Mesenchymal stem cell (in vitro differentiated cells and primary cell): ENCODE measurements at regions not wholly inside any gene's neighbourhood (a gene's known extent, or its start where the extent isn't known, plus 50 kb on each side); places are given as distances from the start of the nearest gene placed in this dataset.

Source experiments
- DNase-seq: peaks from one replicate; pipeline ENCODE4 v3.0.0-alpha.2; 2013
- H2AFZ ChIP-seq: one replicate; pipeline ENCODE4 v1.6.1; 2013; ENCODE audit warnings: low read depth, mild to moderate bottlenecking, control low read depth, inconsistent platforms, low read length, moderate library complexity
- H2AK5ac ChIP-seq: 2 replicates; pipeline ENCODE4 v1.6.1; 2013; ENCODE audit warnings: low read length, moderate library complexity, mild to moderate bottlenecking, inconsistent platforms; ENCODE audit not compliant: severe bottlenecking
- H2BK120ac ChIP-seq: one replicate; pipeline ENCODE4 v1.6.1; 2013; ENCODE audit warnings: low read depth, mild to moderate bottlenecking, inconsistent platforms, low read length, moderate library complexity
- H2BK12ac ChIP-seq, 2 experiments: one replicate each; pipeline ENCODE4 v1.6.1; 2013; ENCODE audit warnings: inconsistent platforms in 2 of 2, low read length in 2 of 2, mild to moderate bottlenecking in 2 of 2, moderate library complexity in 2 of 2, control low read depth in 1 of 2
- H2BK15ac ChIP-seq: one replicate; pipeline ENCODE4 v1.6.1; 2013; ENCODE audit warnings: mild to moderate bottlenecking, low read depth, inconsistent platforms; ENCODE audit not compliant: poor library complexity, severe bottlenecking
- H2BK5ac ChIP-seq: 2 replicates; pipeline ENCODE4 v1.6.1; 2013; ENCODE audit warnings: low read depth, mild to moderate bottlenecking, low read length, control low read depth, inconsistent platforms; ENCODE audit not compliant: poor library complexity, severe bottlenecking
- H3K14ac ChIP-seq, 2 experiments: one replicate each; pipeline ENCODE4 v1.6.1; 2013; ENCODE audit warnings: inconsistent platforms in 2 of 2, low read length in 2 of 2, control low read depth in 1 of 2, mild to moderate bottlenecking in 1 of 2, moderate library complexity in 1 of 2
- H3K18ac ChIP-seq, 2 experiments: one replicate each; pipeline ENCODE4 v1.6.1; 2013; ENCODE audit warnings: inconsistent platforms in 2 of 2, low read length in 2 of 2, control low read depth in 1 of 2, low read depth in 1 of 2, mild to moderate bottlenecking in 1 of 2
- H3K23ac ChIP-seq, 2 experiments: one replicate each; pipeline ENCODE4 v1.6.1; 2013; ENCODE audit warnings: inconsistent platforms in 2 of 2, low read length in 2 of 2, mild to moderate bottlenecking in 2 of 2, moderate library complexity in 2 of 2, control low read depth in 1 of 2
- H3K27ac ChIP-seq: 2 replicates; pipeline ENCODE4 v1.5.1; 2013; ENCODE audit warnings: mild to moderate bottlenecking, moderate library complexity, low read length, control low read depth, inconsistent platforms; ENCODE audit not compliant: poor library complexity, severe bottlenecking
- H3K27me3 ChIP-seq, 2 experiments: 2 replicates each; pipeline versions ENCODE4 v1.6.1 to v1.7.0; 2013; ENCODE audit warnings: low read length in 2 of 2, mild to moderate bottlenecking in 2 of 2, moderate library complexity in 2 of 2, control low read depth in 1 of 2, inconsistent platforms in 1 of 2; ENCODE audit not compliant: control insufficient read depth in 1 of 2, insufficient read depth in 1 of 2
- H3K36me3 ChIP-seq, 2 experiments: 2 replicates each; pipeline versions ENCODE4 v1.6.1 to v1.7.0; 2013; ENCODE audit warnings: low read length in 2 of 2, control low read depth in 1 of 2, inconsistent platforms in 1 of 2, low read depth in 1 of 2, mild to moderate bottlenecking in 1 of 2; ENCODE audit not compliant: insufficient read depth in 2 of 2, control insufficient read depth in 1 of 2
- H3K4ac ChIP-seq, 2 experiments: one replicate each; pipeline ENCODE4 v1.6.1; 2013; ENCODE audit warnings: inconsistent platforms in 2 of 2, low read length in 2 of 2, mild to moderate bottlenecking in 2 of 2, moderate library complexity in 2 of 2, control low read depth in 1 of 2, low read depth in 1 of 2
- H3K4me1 ChIP-seq: 2 replicates; pipeline ENCODE4 v1.6.1; 2013; ENCODE audit warnings: low read depth, low read length, control low read depth; ENCODE audit not compliant: control insufficient read depth, insufficient read depth
- H3K4me2 ChIP-seq: 2 replicates; pipeline ENCODE4 v1.6.1; 2013; ENCODE audit warnings: low read length, mild to moderate bottlenecking, inconsistent platforms; ENCODE audit not compliant: poor library complexity, severe bottlenecking
- H3K4me3 ChIP-seq, 2 experiments: 2 replicates each; pipeline versions ENCODE4 v1.5.1 to v1.7.0; 2013; ENCODE audit warnings: low read length in 2 of 2, mild to moderate bottlenecking in 2 of 2, control low read depth in 1 of 2, low read depth in 1 of 2; ENCODE audit not compliant: insufficient read depth in 1 of 2
- H3K79me1 ChIP-seq: replicated peaks from 2 replicates; pipeline ENCODE4 v1.6.1; 2013; ENCODE audit warnings: mild to moderate bottlenecking, control low read depth, low read length, inconsistent platforms; ENCODE audit not compliant: poor library complexity, severe bottlenecking
- H3K9ac ChIP-seq: 2 replicates; pipeline ENCODE4 v1.7.0; 2013; ENCODE audit warnings: mild to moderate bottlenecking, low read length, moderate library complexity
- H3K9me3 ChIP-seq: 2 replicates; pipeline ENCODE4 v1.7.0; 2013; ENCODE audit warnings: mild to moderate bottlenecking, low read length; ENCODE audit not compliant: control insufficient read depth
- H4K8ac ChIP-seq: one replicate; pipeline ENCODE4 v1.6.1; 2013; ENCODE audit warnings: inconsistent platforms, mild to moderate bottlenecking, low read length, moderate library complexity
- H4K91ac ChIP-seq: one replicate; pipeline ENCODE4 v1.6.1; 2013; ENCODE audit warnings: mild to moderate bottlenecking, low read length, inconsistent platforms
- WGBS: methylation state at CpG from one replicate; pipeline ENCODE4 v1.1.7; 2013; ENCODE audit warnings: mixed read lengths; 5-methylcytosine and 5-hydroxymethylcytosine counted together

DNA sequence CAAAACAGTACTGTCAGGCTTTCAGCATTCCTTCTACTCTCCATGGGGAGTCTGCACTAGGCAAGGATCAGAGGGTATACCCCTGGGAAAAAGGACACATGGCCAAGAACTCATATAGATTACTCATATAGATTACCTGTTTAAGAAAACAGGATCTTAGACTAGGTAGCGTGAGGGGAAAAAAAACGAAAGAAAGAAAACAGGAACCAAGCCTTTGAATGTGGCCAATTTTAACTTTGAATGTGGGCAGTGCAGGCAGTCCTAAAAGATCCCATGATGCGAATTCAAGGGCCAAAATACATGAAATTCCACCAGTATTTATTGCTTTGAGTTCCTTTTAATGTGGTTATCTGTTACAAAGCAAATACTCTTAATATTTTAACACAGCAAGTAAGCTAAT, 108.6 kb upstream of the TAC1 start:
- Histone ChIP-seq H3K4me3 (no peak overlapping the region), H2BK12ac (no peak overlapping the region), H3K14ac (no peak overlapping the region), H3K4me1 (no peaks in the 10 kb centered on the region), H2BK120ac (no peak overlapping the region), H3K23ac (no peak overlapping the region), H3K4ac (no peak overlapping the region), H3K4me2 (no peak overlapping the region), H3K79me1 (no peaks in the 10 kb centered on the region), H2AK5ac (no peak overlapping the region), H4K91ac (no peak overlapping the region), H2BK5ac (no peak overlapping the region), H2BK15ac (no peak overlapping the region), H4K8ac (no peak overlapping the region), H3K27me3 (no peaks in the 10 kb centered on the region), H3K27ac (no peak overlapping the region), H3K18ac (no peak overlapping the region), H2AFZ (no peak overlapping the region), H3K36me3 (no peaks in the 10 kb centered on the region), H3K9ac (no peak overlapping the region), H3K9me3 (peaks cover 8% of the 10 kb centered on the region)
- no peak for DNase-seq
- WGBS = 68% methylated on average over 2 of the region's 3 CpGs

DNA sequence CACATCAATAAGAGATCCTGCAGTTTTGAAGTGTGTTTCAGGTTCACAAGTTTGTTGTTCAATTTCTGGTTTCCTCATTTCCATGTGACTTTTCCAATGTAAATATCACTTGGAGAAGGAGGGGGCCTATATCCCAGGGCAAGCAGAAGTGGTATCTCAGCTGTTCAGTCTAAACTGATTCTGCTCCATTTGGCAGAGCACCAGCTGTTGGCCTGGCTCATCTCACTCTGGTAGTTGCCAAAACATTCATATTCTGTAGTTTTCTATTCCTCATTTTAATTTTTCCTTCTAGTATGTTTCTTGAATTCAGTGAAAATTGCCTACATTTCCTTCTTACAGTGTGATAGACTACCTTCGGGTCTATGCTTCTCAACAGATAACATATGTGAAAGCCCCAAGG, 101.8 kb upstream of the TAC1 start:
- H2BK5ac ChIP-seq = no peak overlapping the region
- H2BK15ac ChIP-seq = no peak overlapping the region
- no peak overlapping the region for H2BK12ac ChIP-seq
- H3K79me1 ChIP-seq = no peaks in the 10 kb centered on the region
- H3K4me1 ChIP-seq = no peaks in the 10 kb centered on the region
- no peaks in the 10 kb centered on the region for H3K27me3 ChIP-seq
- no peak overlapping the region for H4K8ac ChIP-seq
- H3K18ac ChIP-seq = no peak overlapping the region
- H3K23ac ChIP-seq = no peak overlapping the region
- peaks cover 8% of the 10 kb centered on the region for H3K9me3 ChIP-seq
- H3K4me2 ChIP-seq = no peak overlapping the region
- no peak overlapping the region for H3K27ac ChIP-seq
- no peak overlapping the region for H3K9ac ChIP-seq
- 63% methylated on average over 1 of the region's 1 CpG for WGBS
- no peak overlapping the region for H2BK120ac ChIP-seq
- no peak overlapping the region for H2AFZ ChIP-seq
- H3K36me3 ChIP-seq = no peaks in the 10 kb centered on the region
- H3K4ac ChIP-seq = no peak overlapping the region
- H3K4me3 ChIP-seq = no peak overlapping the region
- H2AK5ac ChIP-seq = no peak overlapping the region
- no peak for DNase-seq
- H4K91ac ChIP-seq = no peak overlapping the region
- no peak overlapping the region for H3K14ac ChIP-seq

DNA sequence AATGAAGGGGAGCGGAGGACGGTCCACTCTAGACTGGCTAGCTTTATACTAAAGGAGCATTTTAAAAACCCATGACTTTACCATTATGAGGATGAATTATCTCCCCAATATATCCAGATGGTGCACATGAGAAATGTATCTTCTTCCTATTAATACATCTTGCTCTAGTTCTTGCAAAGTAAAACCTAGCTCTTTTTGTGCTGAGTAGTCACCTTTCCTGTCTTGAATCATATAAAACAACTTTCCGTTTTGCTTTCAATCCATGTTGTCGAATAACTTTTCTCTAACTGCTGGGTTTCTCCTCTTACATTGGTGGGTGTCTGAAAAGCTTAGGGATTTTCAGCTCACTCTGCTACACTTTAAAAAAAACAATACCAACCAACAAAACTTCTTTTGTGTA, 96.3 kb upstream of the TAC1 start:
- Histone ChIP-seq H3K9ac (no peak overlapping the region), H3K36me3 (no peaks in the 10 kb centered on the region), H2BK120ac (no peak overlapping the region), H3K27ac (no peak overlapping the region), H3K23ac (no peak overlapping the region), H2BK5ac (no peak overlapping the region), H2BK15ac (no peak overlapping the region), H4K8ac (no peak overlapping the region), H3K27me3 (no peaks in the 10 kb centered on the region), H3K4me3 (no peak overlapping the region), H3K4ac (no peak overlapping the region), H3K14ac (no peak overlapping the region), H2BK12ac (no peak overlapping the region), H3K4me2 (no peak overlapping the region), H2AK5ac (no peak overlapping the region), H3K79me1 (no peaks in the 10 kb centered on the region), H4K91ac (no peak overlapping the region), H3K4me1 (no peaks in the 10 kb centered on the region), H2AFZ (no peak overlapping the region), H3K18ac (no peak overlapping the region), H3K9me3 (peaks cover 3% of the 10 kb centered on the region)
- 100% methylated on average over 2 of the region's 4 CpGs for WGBS
- no peak for DNase-seq

DNA sequence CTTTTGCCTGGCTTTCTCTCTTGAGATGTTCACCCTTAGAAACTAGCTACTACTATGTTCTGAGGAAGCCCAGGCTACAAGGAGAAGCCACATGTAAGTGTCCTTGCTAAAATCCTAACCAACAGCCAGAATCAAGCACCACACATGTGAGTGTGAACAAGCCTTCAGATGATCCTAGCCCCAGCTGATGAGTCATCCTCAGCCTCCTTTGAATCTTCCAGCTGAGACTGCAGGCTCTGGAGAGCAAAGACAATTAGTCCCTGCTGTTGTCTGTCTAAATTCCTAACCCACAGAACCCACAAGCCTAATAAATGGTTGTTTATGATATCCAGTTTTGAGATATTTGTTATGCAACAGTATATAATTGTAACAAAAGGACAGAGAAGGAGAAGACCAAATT, 92.8 kb upstream of the TAC1 start:
- Histone ChIP-seq H3K9ac (no peak overlapping the region), H4K8ac (no peak overlapping the region), H2BK120ac (no peak overlapping the region)

More for the DNA sequence above, 92.8 kb upstream of the TAC1 start:
- Histone ChIP-seq H3K4me1 (no peaks in the 10 kb centered on the region), H3K4ac (no peak overlapping the region), H3K14ac (no peak overlapping the region), H3K23ac (no peak overlapping the region), H2BK5ac (no peak overlapping the region), H3K9me3 (peaks cover 3% of the 10 kb centered on the region), H4K91ac (no peak overlapping the region), H3K4me3 (no peak overlapping the region), H3K18ac (no peak overlapping the region), H2AFZ (no peak overlapping the region), H2BK15ac (no peak overlapping the region), H3K27me3 (no peaks in the 10 kb centered on the region), H3K36me3 (no peaks in the 10 kb centered on the region), H3K79me1 (no peaks in the 10 kb centered on the region), H2AK5ac (no peak overlapping the region), H3K27ac (no peak overlapping the region), H2BK12ac (no peak overlapping the region), H3K4me2 (no peak overlapping the region)
- no peak for DNase-seq
